Neural progenitor cell (in vitro differentiated cells): ENCODE measurements at regions not wholly inside any gene's neighbourhood (a gene's known extent, or its start where the extent isn't known, plus 50 kb on each side); places are given as distances from the start of the nearest gene placed in this dataset.
A peak's percentile ranks its signal among the peaks of the same experiment; 100 is the strongest.
"Not testable (repeated sequence)": the region's sequence is repeated elsewhere in the genome, so short reads cannot be mapped to it uniquely, and the experiment has no call there.

ENCODE experiments used
- DNase-seq: peaks from one replicate; pipeline ENCODE4 v3.0.0-alpha.2; 2016; ENCODE audit warnings: low spot score
- H2AFZ ChIP-seq: fragments of 200-600 bp; sonication (generic); replicated peaks from 2 replicates; pipeline ENCODE4 v1.6.1; 2016; ENCODE audit warnings: antibody characterized with exemption
- H3F3A ChIP-seq: fragments of 200-600 bp; sonication (generic); 2 replicates; pipeline ENCODE4 v1.6.1; 2016; ENCODE audit warnings: antibody characterized with exemption, low read depth
- H3K27ac ChIP-seq: fragments of 200-600 bp; sonication (generic); 2 replicates; pipeline ENCODE4 v1.5.1; 2016; ENCODE audit warnings: mild to moderate bottlenecking
- H3K27me3 ChIP-seq: fragments of 200-600 bp; sonication (generic); 2 replicates; pipeline ENCODE4 v1.6.1; 2016; ENCODE audit warnings: mild to moderate bottlenecking, moderate library complexity
- H3K36me3 ChIP-seq: fragments of 200-600 bp; sonication (generic); 2 replicates; pipeline ENCODE4 v1.5.1; 2016
- H3K4me1 ChIP-seq: fragments of 200-600 bp; sonication (generic); 2 replicates; pipeline ENCODE4 v1.6.1; 2016; ENCODE audit warnings: mixed run types
- H3K4me2 ChIP-seq: fragments of 200-600 bp; sonication (generic); 2 replicates; pipeline ENCODE4 v1.6.1; 2016
- H3K4me3 ChIP-seq: fragments of 200-600 bp; sonication (generic); 2 replicates; pipeline ENCODE4 v1.5.1; 2016
- H3K79me2 ChIP-seq: fragments of 200-600 bp; sonication (generic); 2 replicates; pipeline ENCODE4 v1.6.1; 2016; ENCODE audit warnings: low read depth
- H3K9ac ChIP-seq: fragments of 200-600 bp; sonication (generic); 2 replicates; pipeline ENCODE4 v1.6.1; 2016
- H3K9me3 ChIP-seq: fragments of 200-600 bp; sonication (generic); 2 replicates; pipeline ENCODE4 v1.5.1; 2016; ENCODE audit warnings: low read depth
- H4K20me1 ChIP-seq: fragments of 200-600 bp; sonication (generic); 2 replicates; pipeline ENCODE4 v1.6.1; 2016; ENCODE audit warnings: low read depth
- H3K27ac Mint-ChIP-seq: 3 replicates; pipeline ENCODE4 v1.8.0; 2021; ENCODE audit warnings: mixed read lengths
- H3K27me3 Mint-ChIP-seq: 2 replicates; pipeline ENCODE4 v1.8.0; 2022; ENCODE audit warnings: low read depth, mild to moderate bottlenecking, inconsistent platforms, moderate library complexity, mixed read lengths; ENCODE audit not compliant: insufficient read depth
- H3K36me3 Mint-ChIP-seq: 3 replicates; pipeline ENCODE4 v1.8.0; 2021; ENCODE audit warnings: mixed read lengths
- H3K4me1 Mint-ChIP-seq: 3 replicates; pipeline ENCODE4 v1.8.0; 2021; ENCODE audit warnings: mixed read lengths
- H3K4me3 Mint-ChIP-seq: 3 replicates; pipeline ENCODE4 v1.8.0; 2021; ENCODE audit warnings: mild to moderate bottlenecking, moderate library complexity, mixed read lengths
- H3K9me3 Mint-ChIP-seq: 3 replicates; pipeline ENCODE4 v1.8.0; 2020; ENCODE audit warnings: mixed read lengths
- EZH2 ChIP-seq: fragments of 200-600 bp; sonication (generic); IDR thresholded peaks from 2 replicates; pipeline ENCODE4 v1.6.1; 2017; ENCODE audit warnings: antibody characterized with exemption, mild to moderate bottlenecking, moderate library complexity
- EZH2phosphoT487 ChIP-seq: fragments of 200-600 bp; sonication (generic); IDR thresholded peaks from 2 replicates; pipeline ENCODE4 v1.6.1; 2017; ENCODE audit warnings: antibody characterized with exemption
- TF ChIP-seq, protein P1 (sequence below): fragments of 200-600 bp; sonication (generic); IDR thresholded peaks from 2 replicates; pipeline ENCODE4 v1.5.1; 2017; ENCODE audit warnings: antibody characterized with exemption, mild to moderate bottlenecking

GRCh38 chr9:72440992-72441847 lies 76.2 kb upstream of the ZFAND5 start:
- TF ChIP-seq EZH2phosphoT487 = no peak
- no peak for TF ChIP-seq EZH2
- TF ChIP-seq, protein P1, sequence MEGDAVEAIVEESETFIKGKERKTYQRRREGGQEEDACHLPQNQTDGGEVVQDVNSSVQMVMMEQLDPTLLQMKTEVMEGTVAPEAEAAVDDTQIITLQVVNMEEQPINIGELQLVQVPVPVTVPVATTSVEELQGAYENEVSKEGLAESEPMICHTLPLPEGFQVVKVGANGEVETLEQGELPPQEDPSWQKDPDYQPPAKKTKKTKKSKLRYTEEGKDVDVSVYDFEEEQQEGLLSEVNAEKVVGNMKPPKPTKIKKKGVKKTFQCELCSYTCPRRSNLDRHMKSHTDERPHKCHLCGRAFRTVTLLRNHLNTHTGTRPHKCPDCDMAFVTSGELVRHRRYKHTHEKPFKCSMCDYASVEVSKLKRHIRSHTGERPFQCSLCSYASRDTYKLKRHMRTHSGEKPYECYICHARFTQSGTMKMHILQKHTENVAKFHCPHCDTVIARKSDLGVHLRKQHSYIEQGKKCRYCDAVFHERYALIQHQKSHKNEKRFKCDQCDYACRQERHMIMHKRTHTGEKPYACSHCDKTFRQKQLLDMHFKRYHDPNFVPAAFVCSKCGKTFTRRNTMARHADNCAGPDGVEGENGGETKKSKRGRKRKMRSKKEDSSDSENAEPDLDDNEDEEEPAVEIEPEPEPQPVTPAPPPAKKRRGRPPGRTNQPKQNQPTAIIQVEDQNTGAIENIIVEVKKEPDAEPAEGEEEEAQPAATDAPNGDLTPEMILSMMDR = no peak
- no peak overlapping the region for H2AFZ ChIP-seq
- no peaks in the 10 kb centered on the region for H3F3A ChIP-seq
- no peak overlapping the region for H3K4me3 ChIP-seq
- H3K27ac ChIP-seq = no peak overlapping the region
- peaks cover 13% of the 10 kb centered on the region for H3K4me1 ChIP-seq
- Mint-ChIP-seq H3K36me3 (no peaks in the 10 kb centered on the region), H3K27me3 (peaks cover 3% of the 10 kb centered on the region), H3K4me1 (peaks cover 17% of the 10 kb centered on the region), H3K9me3 (peaks cover 3% of the 10 kb centered on the region), H3K4me3 (no peak overlapping the region), H3K27ac (peak overlapping the region; percentile 28)
- H3K36me3 ChIP-seq = no peaks in the 10 kb centered on the region
- H3K4me2 ChIP-seq = no peak overlapping the region
- no peaks in the 10 kb centered on the region for H3K27me3 ChIP-seq
- no peaks in the 10 kb centered on the region for H4K20me1 ChIP-seq
- no peak overlapping the region for H3K9ac ChIP-seq
- peak; percentile 28 for DNase-seq
- no peaks in the 10 kb centered on the region for H3K79me2 ChIP-seq
- H3K9me3 ChIP-seq = no peaks in the 10 kb centered on the region

DNA sequence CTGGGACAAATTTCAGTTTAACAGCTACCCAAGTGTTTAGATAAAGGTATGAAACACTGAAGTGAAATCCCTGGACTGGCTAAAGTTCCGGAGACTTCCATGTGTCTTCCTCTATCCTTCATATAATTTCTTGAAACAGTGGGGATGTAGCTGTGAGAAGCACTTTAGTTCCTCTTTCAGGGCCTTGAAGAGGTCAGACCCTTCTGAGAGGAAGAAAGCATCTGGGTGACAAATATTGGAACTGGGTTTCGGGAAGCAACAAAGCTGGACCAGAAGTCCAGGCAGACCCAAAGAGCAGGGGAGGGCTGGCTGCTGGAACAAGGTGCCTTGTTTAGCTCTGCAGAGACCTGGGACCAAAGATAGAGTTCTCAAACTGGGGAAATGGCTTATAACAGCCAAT lies 75.4 kb upstream of the ZFAND5 start:
- TF ChIP-seq EZH2phosphoT487 (no peak), EZH2 (no peak)
- TF ChIP-seq, protein P1 = no peak
- no peak overlapping the region for H3K4me2 ChIP-seq
- no peaks in the 10 kb centered on the region for H4K20me1 ChIP-seq
- Mint-ChIP-seq H3K27me3 (peaks cover 5% of the 10 kb centered on the region), H3K36me3 (no peaks in the 10 kb centered on the region), H3K27ac (no peak overlapping the region), H3K4me3 (no peak overlapping the region), H3K4me1 (peaks cover 16% of the 10 kb centered on the region), H3K9me3 (peaks cover 3% of the 10 kb centered on the region)
- no peak overlapping the region for H3K27ac ChIP-seq
- H3K9me3 ChIP-seq = no peaks in the 10 kb centered on the region
- DNase-seq = no peak
- H2AFZ ChIP-seq = no peak overlapping the region
- no peak overlapping the region for H3K9ac ChIP-seq
- no peaks in the 10 kb centered on the region for H3F3A ChIP-seq
- H3K79me2 ChIP-seq = no peaks in the 10 kb centered on the region
- no peaks in the 10 kb centered on the region for H3K36me3 ChIP-seq
- peaks cover 13% of the 10 kb centered on the region for H3K4me1 ChIP-seq
- no peaks in the 10 kb centered on the region for H3K27me3 ChIP-seq
- H3K4me3 ChIP-seq = no peak overlapping the region

DNA sequence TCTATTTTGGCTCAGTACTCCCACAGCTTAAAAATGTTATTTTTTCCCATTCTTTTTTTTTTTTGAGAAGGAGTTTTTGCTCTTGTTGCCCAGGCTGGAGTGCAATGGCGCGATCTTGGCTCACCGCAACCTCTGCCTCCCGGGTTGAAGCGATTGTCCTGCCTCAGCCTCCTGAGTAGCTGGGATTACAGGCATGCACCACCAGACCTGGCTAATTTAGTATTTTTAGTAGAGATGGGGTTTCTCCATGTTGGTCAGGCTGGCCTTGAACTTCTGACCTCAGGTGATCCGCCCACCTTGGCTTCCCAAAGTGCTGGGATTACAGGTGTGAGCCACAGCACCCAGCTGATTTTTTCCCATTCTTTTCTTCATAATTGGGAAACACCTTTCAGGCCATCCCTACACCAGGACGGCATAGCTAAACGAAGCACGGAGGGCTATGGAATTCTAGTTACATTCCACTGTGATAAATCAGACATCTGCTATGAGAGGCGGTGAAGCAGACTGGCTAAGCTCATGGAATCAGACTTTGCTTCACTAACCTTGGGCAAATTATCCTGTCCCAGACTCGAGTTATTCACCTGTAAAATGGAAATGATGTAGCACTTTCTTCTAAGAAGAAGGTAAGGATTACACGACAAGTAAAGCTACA lies 68.7 kb upstream of the ZFAND5 start:
- not testable (repeated sequence) for H3K4me1 ChIP-seq, H3K9me3 Mint-ChIP-seq, H3K27me3 ChIP-seq, H3K9me3 ChIP-seq, H3K27ac ChIP-seq, H3K4me3 ChIP-seq, H3K79me2 ChIP-seq, H3F3A ChIP-seq, H3K27ac Mint-ChIP-seq, H3K4me1 Mint-ChIP-seq, H3K27me3 Mint-ChIP-seq, H4K20me1 ChIP-seq, DNase-seq, H3K9ac ChIP-seq, H3K36me3 Mint-ChIP-seq, H3K4me2 ChIP-seq, H3K4me3 Mint-ChIP-seq, H3K36me3 ChIP-seq, H2AFZ ChIP-seq

DNA sequence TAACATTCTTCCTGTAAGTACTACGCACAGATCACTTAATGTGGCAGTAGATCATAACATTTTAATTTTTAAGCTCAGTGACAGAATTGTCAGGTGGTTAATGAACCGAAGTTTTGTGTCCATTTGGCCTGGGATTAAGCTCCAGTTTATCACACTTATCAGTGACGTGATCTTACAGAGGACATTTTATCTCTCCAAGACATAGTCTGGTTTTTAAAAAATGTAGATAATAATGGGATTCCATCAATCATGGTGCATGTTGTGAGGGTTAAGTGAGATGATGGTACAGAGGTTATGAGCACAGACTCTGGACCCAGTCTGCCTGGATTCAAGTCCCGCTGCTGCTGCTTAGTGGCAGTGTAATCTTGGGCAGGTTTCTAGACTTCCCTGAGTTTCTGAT lies 66.0 kb upstream of the ZFAND5 start:
- Histone ChIP-seq H3K27ac (no peak overlapping the region), H3K4me1 (no peaks in the 10 kb centered on the region), H3K9ac (no peak overlapping the region), H3K9me3 (no peaks in the 10 kb centered on the region), H3K4me2 (no peak overlapping the region), H3K79me2 (no peaks in the 10 kb centered on the region), H3K4me3 (no peak overlapping the region), H2AFZ (no peak overlapping the region), H3F3A (no peaks in the 10 kb centered on the region), H3K36me3 (no peaks in the 10 kb centered on the region), H4K20me1 (no peaks in the 10 kb centered on the region), H3K27me3 (no peaks in the 10 kb centered on the region)
- no peak for DNase-seq
- no peaks in the 10 kb centered on the region for H3K27me3 Mint-ChIP-seq
- H3K4me1 Mint-ChIP-seq = peaks cover 15% of the 10 kb centered on the region
- H3K9me3 Mint-ChIP-seq = no peaks in the 10 kb centered on the region
- H3K27ac Mint-ChIP-seq = no peak overlapping the region
- H3K4me3 Mint-ChIP-seq = no peak overlapping the region
- no peaks in the 10 kb centered on the region for H3K36me3 Mint-ChIP-seq
- TF ChIP-seq EZH2 = no peak
- no peak for TF ChIP-seq EZH2phosphoT487
- TF ChIP-seq, protein P1 = no peak
